ENCODE measurements at regions not wholly inside any gene's neighbourhood (a gene's known extent, or its start where the extent isn't known, plus 50 kb on each side); places are given as distances from the start of the nearest gene placed in this dataset.

DNA sequence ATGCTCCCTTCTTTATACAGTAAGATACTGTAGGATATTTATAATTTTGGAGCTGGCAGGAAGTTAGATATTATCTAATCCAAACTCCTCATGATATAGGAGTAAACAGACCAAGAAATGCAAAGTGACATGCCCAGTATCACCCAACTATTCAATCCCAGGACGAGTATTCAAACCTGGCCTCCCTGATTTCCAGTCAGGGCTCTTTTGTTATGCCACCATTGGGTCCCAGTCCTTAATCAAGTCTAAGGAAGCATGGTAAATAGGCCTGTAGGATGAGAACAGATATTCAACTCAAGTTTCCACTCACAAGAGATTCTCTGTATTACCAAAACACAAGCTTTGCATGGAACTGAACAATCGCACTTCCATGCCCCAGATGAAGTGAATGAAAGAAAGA lies 484.0 kb upstream of the API5 start:
- TF ChIP-seq CTCF (IDR thresholded peaks at IDR 0.05; ENCODE audit: insufficient read depth, low read length, missing control alignments), result no peak
- no peak for DNase-seq (ENCODE audit: low read depth, low spot score)
- ChIA-PET CTCF (no interaction called here), POLR2A (no interaction called here)
- H3K4me3 ChIP-seq (ENCODE audit: low read depth, low read length), result no peak overlapping the region

DNA sequence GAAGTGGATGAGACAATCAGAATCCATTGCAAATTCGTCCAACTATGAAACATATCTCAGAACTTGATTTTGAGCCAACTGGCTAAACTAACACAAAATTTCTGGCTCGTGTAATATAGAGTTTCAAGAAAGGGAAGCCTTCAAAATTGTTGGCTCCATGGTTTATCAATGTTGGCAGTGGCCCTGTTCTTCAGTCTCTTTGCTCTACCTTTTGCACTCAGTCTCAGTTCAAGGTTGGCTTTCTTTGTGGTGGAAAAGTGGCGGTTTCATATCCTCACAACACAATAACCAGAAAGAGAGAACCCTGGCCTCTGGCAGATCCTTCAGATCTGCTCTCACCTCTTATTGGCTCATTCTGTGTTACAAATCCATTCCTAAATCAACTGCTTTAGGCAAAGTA lies 473.8 kb upstream of the API5 start:
- POLR2A ChIA-PET, result no interaction called here
- no peak for DNase-seq (ENCODE audit: low read depth, low spot score)
- CTCF ChIA-PET, result no interaction called here
- H3K4me3 ChIP-seq (ENCODE audit: low read depth, low read length), result no peak overlapping the region
- no peak for TF ChIP-seq CTCF (IDR thresholded peaks at IDR 0.05; ENCODE audit: insufficient read depth, low read length, missing control alignments)

- TF ChIP-seq CTCF (IDR thresholded peaks at IDR 0.05; ENCODE audit: insufficient read depth, low read length, missing control alignments), result no peak
- H3K4me3 ChIP-seq (ENCODE audit: low read depth, low read length), result no peak overlapping the region
- CTCF ChIA-PET, result no interaction called here
- POLR2A ChIA-PET, result no interaction called here
- DNase-seq (ENCODE audit: low read depth, low spot score), result no peak
Measured at GRCh38 chr11:42840176-42840829, 471.5 kb upstream of the API5 start.

DNA sequence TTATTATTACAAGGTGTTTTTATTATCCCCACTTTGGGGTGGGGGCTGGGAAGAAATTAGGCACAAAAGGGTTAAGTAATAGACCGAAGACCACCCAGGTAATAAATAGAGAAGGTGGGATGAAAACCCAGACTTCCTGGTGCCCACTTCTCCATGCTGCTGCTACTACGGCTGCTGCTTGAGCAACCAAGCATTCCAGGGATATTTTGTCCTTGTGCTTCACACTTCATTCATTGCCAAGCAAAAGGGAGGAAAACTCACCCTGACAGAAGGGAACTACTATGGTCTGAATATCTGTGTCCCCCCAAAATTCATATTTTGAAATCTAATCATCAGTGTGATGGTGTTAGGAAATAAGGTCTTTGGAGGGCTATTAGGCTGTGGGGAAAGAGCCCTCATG lies 470.9 kb upstream of the API5 start:
- DNase-seq (ENCODE audit: low read depth, low spot score), result no peak
- H3K4me3 ChIP-seq (ENCODE audit: low read depth, low read length), result no peak overlapping the region
- ChIA-PET POLR2A (no interaction called here), CTCF (no interaction called here)
- no peak for TF ChIP-seq CTCF (IDR thresholded peaks at IDR 0.05; ENCODE audit: insufficient read depth, low read length, missing control alignments)

DNA sequence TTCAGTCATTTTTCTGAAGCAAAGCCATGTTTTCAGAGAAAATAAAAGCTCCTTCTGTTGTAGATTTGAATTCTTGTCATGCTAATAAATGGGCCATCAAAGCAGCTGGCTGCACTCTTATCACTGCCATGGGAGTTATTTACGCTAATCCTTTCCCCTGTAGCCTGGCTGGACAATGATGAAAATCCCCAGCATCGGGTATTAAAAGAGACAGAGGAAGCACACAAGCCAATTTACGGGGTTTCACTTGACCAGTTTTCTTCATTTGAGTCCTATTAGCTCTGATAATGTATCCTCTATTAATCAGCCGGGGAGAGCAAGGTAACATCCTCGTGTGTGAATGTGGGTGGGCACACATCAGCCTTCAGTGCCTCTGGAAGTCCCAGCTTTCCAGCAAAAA lies 470.2 kb upstream of the API5 start:
- TF ChIP-seq CTCF (IDR thresholded peaks at IDR 0.05; ENCODE audit: insufficient read depth, low read length, missing control alignments), result no peak
- H3K4me3 ChIP-seq (ENCODE audit: low read depth, low read length), result no peak overlapping the region
- DNase-seq (ENCODE audit: low read depth, low spot score), result no peak
- POLR2A ChIA-PET, result no interaction called here
- CTCF ChIA-PET, result no interaction called here

GRCh38 chr11:42849362-42849761 lies 462.4 kb upstream of the API5 start:
- no peak overlapping the region for H3K4me3 ChIP-seq (ENCODE audit: low read depth, low read length)
- no peak for DNase-seq (ENCODE audit: low read depth, low spot score)
- no peak for TF ChIP-seq CTCF (IDR thresholded peaks at IDR 0.05; ENCODE audit: insufficient read depth, low read length, missing control alignments)
- CTCF ChIA-PET, result no interaction called here
- POLR2A ChIA-PET, result no interaction called here

All from AG04449 (cell line).